ENCODE measurements at regions not wholly inside any gene's neighbourhood (a gene's known extent, or its start where the extent isn't known, plus 50 kb on each side); places are given as distances from the start of the nearest gene placed in this dataset.

GRCh38 chr11:109961261-109961660, 131.9 kb upstream of the ZC3H12C start:
- TF ChIP-seq CTCF (IDR thresholded peaks at IDR 0.05; ENCODE audit: poor library complexity) (no peak), EZH2 (IDR thresholded peaks at IDR 0.05; ENCODE audit: borderline replicate concordance) (no peak), EZH2phosphoT487 (IDR thresholded peaks at IDR 0.05; ENCODE audit: low read depth, severe bottlenecking, unreplicated experiment) (no peak)
